ENCODE measurements at regions not wholly inside any gene's neighbourhood (a gene's known extent, or its start where the extent isn't known, plus 50 kb on each side); places are given as distances from the start of the nearest gene placed in this dataset.
"Not testable (repeated sequence)": the region's sequence is repeated elsewhere in the genome, so short reads cannot be mapped to it uniquely, and the experiment has no call there.

GRCh38 chr10:125451319-125451718 lies 231.6 kb downstream of the TEX36 start:
- no peak for DNase-seq

- no peak for DNase-seq
Observed at GRCh38 chr10:125450218-125450617, 232.7 kb downstream of the TEX36 start.

- no peak for DNase-seq
Observed at GRCh38 chr10:125449571-125449970, 233.4 kb downstream of the TEX36 start.

- DNase-seq = no peak
Observed at GRCh38 chr10:125448596-125448995, 234.4 kb downstream of the TEX36 start.

GRCh38 chr10:125444790-125445189 lies 238.2 kb downstream of the TEX36 start:
- DNase-seq = no peak

GRCh38 chr10:125442856-125443540 lies 240.0 kb downstream of the TEX36 start:
- no peak for DNase-seq

- DNase-seq = no peak
Observed at GRCh38 chr10:125441151-125441550, 241.8 kb downstream of the TEX36 start.

GRCh38 chr10:125431149-125431548 lies 251.8 kb downstream of the TEX36 start:
- DNase-seq = no peak

- no peak for DNase-seq
Observed at GRCh38 chr10:125428054-125428453, 254.9 kb downstream of the TEX36 start.

- DNase-seq = no peak
Observed at GRCh38 chr10:125424191-125424847, 258.6 kb downstream of the TEX36 start.

- DNase-seq = no peak
Observed at GRCh38 chr10:125423569-125423968, 259.4 kb downstream of the TEX36 start.

GRCh38 chr10:125419831-125420230 lies 259.5 kb upstream of the CTBP2 start:
- no peak for DNase-seq

GRCh38 chr10:125419146-125419545 lies 258.8 kb upstream of the CTBP2 start:
- no peak for DNase-seq

GRCh38 chr10:125417605-125418004 lies 257.2 kb upstream of the CTBP2 start:
- no peak for DNase-seq

- no peak for DNase-seq
Observed at GRCh38 chr10:125415964-125416363, 255.6 kb upstream of the CTBP2 start.

- no peak for DNase-seq
Observed at GRCh38 chr10:125415006-125415633, 254.8 kb upstream of the CTBP2 start.

- no peak for DNase-seq
Observed at GRCh38 chr10:125411724-125412123, 251.4 kb upstream of the CTBP2 start.

- no peak for DNase-seq
Observed at GRCh38 chr10:125409756-125410155, 249.4 kb upstream of the CTBP2 start.

- DNase-seq = no peak
Observed at GRCh38 chr10:125407557-125407956, 247.2 kb upstream of the CTBP2 start.

GRCh38 chr10:125407000-125407502 lies 246.7 kb upstream of the CTBP2 start:
- DNase-seq = no peak

GRCh38 chr10:125404902-125405301 lies 244.5 kb upstream of the CTBP2 start:
- DNase-seq = not testable (repeated sequence)

- no peak for DNase-seq
Observed at GRCh38 chr10:125401462-125401861, 241.1 kb upstream of the CTBP2 start.

- DNase-seq = no peak
Observed at GRCh38 chr10:125399289-125399688, 238.9 kb upstream of the CTBP2 start.

GRCh38 chr10:125398270-125398669 lies 237.9 kb upstream of the CTBP2 start:
- no peak for DNase-seq
